Stimulated activated CD4-positive, alpha-beta T cell treated with anti-CD3 and anti-CD28 coated beads, TNF-alpha, amount 100 ng/mL, for 4 hours (primary cell): ENCODE measurements at regions not wholly inside any gene's neighbourhood (a gene's known extent, or its start where the extent isn't known, plus 50 kb on each side); places are given as distances from the start of the nearest gene placed in this dataset.
"Not testable (repeated sequence)": the region's sequence is repeated elsewhere in the genome, so short reads cannot be mapped to it uniquely, and the experiment has no call there.

ENCODE experiments used
- DNase-seq, 3 experiments: peaks; one replicate each; pipeline ENCODE4 v3.0.0-alpha.2; 2020; ENCODE audit warnings: low read depth in 3 of 3

- DNase-seq: no peak
Measured at GRCh38 chr3:127440384-127440783, 150.1 kb downstream of the TPRA1 start.

GRCh38 chr3:127439621-127440020, 150.9 kb downstream of the TPRA1 start:
- DNase-seq: no peak

- no peak for DNase-seq
Measured at GRCh38 chr3:127438951-127439350, 151.1 kb upstream of the PRR20G start.

- no peak for DNase-seq
Measured at GRCh38 chr3:127438371-127438770, 150.5 kb upstream of the PRR20G start.

GRCh38 chr3:127435299-127435698, 147.5 kb upstream of the PRR20G start:
- not testable (repeated sequence) for DNase-seq

GRCh38 chr3:127431066-127431465, 143.2 kb upstream of the PRR20G start:
- no peak for DNase-seq

GRCh38 chr3:127428344-127428997, 140.6 kb upstream of the PRR20G start:
- DNase-seq: no peak

GRCh38 chr3:127427666-127428065, 139.8 kb upstream of the PRR20G start:
- DNase-seq: no peak

- no peak for DNase-seq
Measured at GRCh38 chr3:127427156-127427555, 139.3 kb upstream of the PRR20G start.

GRCh38 chr3:127426444-127427153, 138.8 kb upstream of the PRR20G start:
- no peak for DNase-seq

GRCh38 chr3:127425505-127426443, 137.9 kb upstream of the PRR20G start:
- DNase-seq: no peak

- no peak for DNase-seq
Measured at GRCh38 chr3:127424766-127425504, 137.1 kb upstream of the PRR20G start.

- no peak for DNase-seq
Measured at GRCh38 chr3:127423856-127424765, 136.3 kb upstream of the PRR20G start.

GRCh38 chr3:127422663-127423375, 135.0 kb upstream of the PRR20G start:
- DNase-seq: no peak

GRCh38 chr3:127421943-127422662, 134.3 kb upstream of the PRR20G start:
- no peak for DNase-seq

- DNase-seq: no peak
Measured at GRCh38 chr3:127420829-127421228, 133.0 kb upstream of the PRR20G start.

- no peak for DNase-seq
Measured at GRCh38 chr3:127419641-127420553, 132.1 kb upstream of the PRR20G start.

GRCh38 chr3:127419182-127419581, 131.3 kb upstream of the PRR20G start:
- DNase-seq: no peak
